ENCODE measurements at regions not wholly inside any gene's neighbourhood (a gene's known extent, or its start where the extent isn't known, plus 50 kb on each side); places are given as distances from the start of the nearest gene placed in this dataset.

DNA sequence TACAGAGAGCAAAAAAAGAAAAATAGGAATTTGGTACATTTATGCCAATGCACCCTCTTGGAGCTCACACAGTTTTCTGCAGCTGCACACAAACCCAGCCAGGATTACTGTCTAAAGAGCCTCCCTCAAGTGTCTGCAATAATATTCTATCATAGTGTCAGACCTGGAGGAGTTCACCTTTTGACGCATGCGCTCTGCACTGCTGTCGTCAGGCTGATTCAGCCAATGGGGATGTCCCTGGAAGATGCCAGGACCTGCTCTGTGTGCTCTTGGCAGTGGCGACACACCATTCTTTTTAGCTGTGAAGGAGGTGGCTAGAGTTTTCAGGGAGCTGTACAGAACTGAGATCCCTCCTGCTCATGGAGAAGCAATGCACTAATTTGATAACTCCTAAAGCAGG, 249.0 kb upstream of the KIRREL3 start:
- Histone ChIP-seq H4K8ac (ENCODE audit: low read depth in 2 of 2, low read length in 2 of 2) (no peak overlapping the region), H3K4ac (ENCODE audit: low read depth, low read length) (no peak overlapping the region), H3K9me3 (ENCODE audit: control insufficient read depth, insufficient read depth, low read length) (no peaks in the 10 kb centered on the region), H3K9me1 (ENCODE audit: insufficient read depth, low read length) (no peaks in the 10 kb centered on the region), H3K9ac (ENCODE audit: low read depth, low read length) (no peak overlapping the region), H2BK120ac (ENCODE audit: low read depth, low read length) (no peak overlapping the region), H2BK5ac (ENCODE audit: low read depth, low read length, poor library complexity, severe bottlenecking) (no peak overlapping the region), H3K27ac (ENCODE audit: insufficient read depth, low read length) (no peak overlapping the region), H4K20me1 (ENCODE audit: insufficient read depth, low read length) (no peaks in the 10 kb centered on the region), H3K4me1 (ENCODE audit: control insufficient read depth, insufficient read depth, low read length) (no peaks in the 10 kb centered on the region), H3K18ac (ENCODE audit: low read depth, low read length) (no peak overlapping the region), H3K27me3 (ENCODE audit: control insufficient read depth, insufficient read depth, low read length) (peaks cover 1% of the 10 kb centered on the region; the same call in 1 of the 2 replicates), H3K4me3 (ENCODE audit: insufficient read depth, low read depth, low read length) (no peak overlapping the region), H3K23ac (ENCODE audit: low read depth, low read length) (no peak overlapping the region), H2AK9ac (replicated peaks; ENCODE audit: low read depth, low read length, poor library complexity) (no peak overlapping the region), H2BK20ac (ENCODE audit: low read depth, low read length) (no peak overlapping the region), H2AK5ac (ENCODE audit: low read depth, low read length) (no peak overlapping the region), H3K56ac (ENCODE audit: extremely low read depth, insufficient read depth, low read length) (no peak overlapping the region), H3K4me2 (ENCODE audit: low read depth, low read length) (no peak overlapping the region), H3K14ac (replicated peaks; ENCODE audit: low read depth, low read length) (no peak overlapping the region), H4K91ac (ENCODE audit: insufficient read depth, low read depth, low read length) (no peak overlapping the region), H3K79me1 (ENCODE audit: low read depth in 1 of 2, low read length in 2 of 2) (no peaks in the 10 kb centered on the region), H4K5ac (ENCODE audit: low read depth, low read length) (no peak overlapping the region), H2AFZ (replicated peaks; ENCODE audit: low read length, poor library complexity) (no peak overlapping the region), H2BK15ac (ENCODE audit: low read depth, low read length) (no peak overlapping the region), H3K36me3 (ENCODE audit: control insufficient read depth, insufficient read depth, low read length) (no peaks in the 10 kb centered on the region)
- ChIA-PET POLR2A (ENCODE audit: unreplicated experiment) (no interaction called here), CTCF (no interaction called here)
- in situ Hi-C loops (cut with MboI; ENCODE audit: low sequenced_read_pairs) (no loop called here), intact Hi-C loops (cut with micrococcal nuclease) (no loop called here), dilution Hi-C loops (cut with HindIII; ENCODE audit: low sequenced_read_pairs, unreplicated experiment) (no loop called here)
- no peak for DNase-seq
- TF ChIP-seq MAFK (IDR thresholded peaks at IDR 0.05; ENCODE audit: low read depth, low read length) (no peak), RFX5 (IDR thresholded peaks at IDR 0.05; ENCODE audit: low read depth, low read length) (no peak), CEBPB (IDR thresholded peaks at IDR 0.05; ENCODE audit: low read depth, low read length) (no peak), FOS (IDR thresholded peaks at IDR 0.05; ENCODE audit: low read depth, low read length) (no peak), MAZ (IDR thresholded peaks at IDR 0.05; ENCODE audit: borderline replicate concordance, low read depth, low read length) (no peak), BHLHE40 (IDR thresholded peaks at IDR 0.05; ENCODE audit: low read depth, low read length) (no peak), SMC3 (IDR thresholded peaks at IDR 0.05; ENCODE audit: low read depth, low read length) (no peak), RAD21 (IDR thresholded peaks at IDR 0.05; ENCODE audit: low read length) (no peak), POLR2A (IDR thresholded peaks at IDR 0.05; ENCODE audit: low read depth, low read length) (no peak), ELK1 (IDR thresholded peaks at IDR 0.05; ENCODE audit: borderline replicate concordance, low read depth, low read length) (no peak), NFE2L2 (IDR thresholded peaks at IDR 0.05; ENCODE audit: low read depth, low read length) (no peak), CHD1 (IDR thresholded peaks at IDR 0.05; ENCODE audit: low read depth, low read length) (no peak), MXI1 (IDR thresholded peaks at IDR 0.05; ENCODE audit: borderline replicate concordance, low read depth, low read length) (no peak), RCOR1 (IDR thresholded peaks at IDR 0.05; ENCODE audit: insufficient replicate concordance, low read length) (no peak)
- TF ChIP-seq, protein P1, sequence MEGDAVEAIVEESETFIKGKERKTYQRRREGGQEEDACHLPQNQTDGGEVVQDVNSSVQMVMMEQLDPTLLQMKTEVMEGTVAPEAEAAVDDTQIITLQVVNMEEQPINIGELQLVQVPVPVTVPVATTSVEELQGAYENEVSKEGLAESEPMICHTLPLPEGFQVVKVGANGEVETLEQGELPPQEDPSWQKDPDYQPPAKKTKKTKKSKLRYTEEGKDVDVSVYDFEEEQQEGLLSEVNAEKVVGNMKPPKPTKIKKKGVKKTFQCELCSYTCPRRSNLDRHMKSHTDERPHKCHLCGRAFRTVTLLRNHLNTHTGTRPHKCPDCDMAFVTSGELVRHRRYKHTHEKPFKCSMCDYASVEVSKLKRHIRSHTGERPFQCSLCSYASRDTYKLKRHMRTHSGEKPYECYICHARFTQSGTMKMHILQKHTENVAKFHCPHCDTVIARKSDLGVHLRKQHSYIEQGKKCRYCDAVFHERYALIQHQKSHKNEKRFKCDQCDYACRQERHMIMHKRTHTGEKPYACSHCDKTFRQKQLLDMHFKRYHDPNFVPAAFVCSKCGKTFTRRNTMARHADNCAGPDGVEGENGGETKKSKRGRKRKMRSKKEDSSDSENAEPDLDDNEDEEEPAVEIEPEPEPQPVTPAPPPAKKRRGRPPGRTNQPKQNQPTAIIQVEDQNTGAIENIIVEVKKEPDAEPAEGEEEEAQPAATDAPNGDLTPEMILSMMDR (conservative IDR thresholded peaks at IDR 0.05; ENCODE audit: low read depth, low read length), result no peak
- TF ChIP-seq, protein P2, sequence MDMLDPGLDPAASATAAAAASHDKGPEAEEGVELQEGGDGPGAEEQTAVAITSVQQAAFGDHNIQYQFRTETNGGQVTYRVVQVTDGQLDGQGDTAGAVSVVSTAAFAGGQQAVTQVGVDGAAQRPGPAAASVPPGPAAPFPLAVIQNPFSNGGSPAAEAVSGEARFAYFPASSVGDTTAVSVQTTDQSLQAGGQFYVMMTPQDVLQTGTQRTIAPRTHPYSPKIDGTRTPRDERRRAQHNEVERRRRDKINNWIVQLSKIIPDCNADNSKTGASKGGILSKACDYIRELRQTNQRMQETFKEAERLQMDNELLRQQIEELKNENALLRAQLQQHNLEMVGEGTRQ (IDR thresholded peaks at IDR 0.05; ENCODE audit: low read depth, low read length), result no peak
- no CpG with 5 or more reads among the region's 4 CpGs for WGBS, 2 experiments (ENCODE audit: extremely low coverage in 2 of 2, insufficient read length in 1 of 2)
- no TSS peak for BruUV-seq (replicated peaks)
- ATAC-seq (ENCODE audit: low read depth), result no peak
